ENCODE measurements at regions not wholly inside any gene's neighbourhood (a gene's known extent, or its start where the extent isn't known, plus 50 kb on each side); places are given as distances from the start of the nearest gene placed in this dataset.

DNA sequence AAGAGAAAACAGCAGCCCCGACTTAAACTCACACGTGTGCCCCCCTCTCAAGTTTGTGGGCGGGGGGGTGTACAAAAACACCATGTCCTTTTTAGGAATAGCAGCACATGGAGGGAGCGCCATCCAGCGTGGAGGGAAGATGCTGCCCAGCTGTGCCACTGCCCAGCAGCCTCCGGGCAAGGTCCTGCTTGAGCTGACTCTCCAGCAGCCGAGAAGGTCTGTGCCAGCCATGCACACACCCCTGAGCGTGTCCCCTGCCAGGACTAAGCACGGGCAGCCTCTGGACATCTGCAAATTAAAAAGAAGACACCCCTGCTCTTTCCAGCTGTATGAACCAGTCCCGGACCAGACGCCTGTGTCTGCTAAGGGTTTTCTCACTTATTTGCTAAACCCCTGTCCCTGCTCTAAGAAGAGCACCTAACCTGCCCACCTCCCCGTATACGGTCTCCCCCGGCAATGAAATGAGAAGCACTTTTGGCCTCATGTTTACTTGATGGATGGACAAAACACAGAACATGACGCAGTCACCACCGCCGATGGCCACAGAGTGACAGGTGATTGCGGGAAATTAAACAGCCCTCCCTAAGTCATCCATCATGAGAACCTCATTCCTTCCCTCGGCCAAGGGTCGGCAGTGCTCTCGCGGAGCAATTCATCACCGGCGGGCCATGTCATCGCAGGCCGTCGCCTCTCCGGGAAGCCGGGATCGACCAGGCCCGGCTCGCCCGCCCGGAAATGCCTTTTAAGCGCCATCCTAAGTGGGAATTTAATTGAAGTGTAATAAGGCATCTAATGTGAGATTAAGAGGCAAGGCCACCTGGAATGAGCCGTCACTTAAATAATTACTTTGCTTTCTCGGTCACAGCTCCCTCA, 96.9 kb downstream of the OLFM1 start:
- TF ChIP-seq CTCF (conservative IDR thresholded peaks at IDR 0.05; ENCODE audit: control insufficient read depth, insufficient read depth, low read depth, low read length) = no peak
- no peak overlapping the region for H3K4me3 ChIP-seq (ENCODE audit: control insufficient read depth, low read depth, low read length)
- no peak for DNase-seq (ENCODE audit: low read depth)

- no peak for DNase-seq (ENCODE audit: low read depth)
- TF ChIP-seq CTCF (conservative IDR thresholded peaks at IDR 0.05; ENCODE audit: control insufficient read depth, insufficient read depth, low read depth, low read length) = no peak
- no peak overlapping the region for H3K4me3 ChIP-seq (ENCODE audit: control insufficient read depth, low read depth, low read length)
These were observed 97.6 kb downstream of the OLFM1 start for GRCh38 chr9:135185060-135185459.

GRCh38 chr9:135186248-135187164, 99.0 kb downstream of the OLFM1 start:
- no peak for TF ChIP-seq CTCF (conservative IDR thresholded peaks at IDR 0.05; ENCODE audit: control insufficient read depth, insufficient read depth, low read depth, low read length)
- no peak for DNase-seq (ENCODE audit: low read depth)
- no peak overlapping the region for H3K4me3 ChIP-seq (ENCODE audit: control insufficient read depth, low read depth, low read length)

DNA sequence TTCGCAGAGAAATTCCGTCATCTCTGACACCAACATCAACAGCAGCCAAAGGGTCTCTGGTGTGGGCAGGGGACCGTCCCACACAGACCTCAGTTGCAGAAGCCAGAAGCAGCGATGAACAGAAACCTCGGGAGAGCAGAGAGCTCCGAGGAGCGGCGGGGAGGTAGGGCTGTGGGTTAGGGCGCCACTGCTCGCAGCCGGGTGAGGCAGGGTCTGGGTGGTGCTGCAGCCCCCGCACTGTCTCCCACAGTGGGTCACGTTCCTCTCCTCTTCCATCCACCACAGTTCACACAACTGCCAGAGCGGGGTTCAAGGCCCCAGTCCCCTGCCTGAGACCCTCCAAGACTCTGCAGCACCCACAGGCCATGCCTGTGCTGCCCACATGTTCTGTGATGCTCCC, 99.9 kb downstream of the OLFM1 start:
- no peak overlapping the region for H3K4me3 ChIP-seq (ENCODE audit: control insufficient read depth, low read depth, low read length)
- no peak for DNase-seq (ENCODE audit: low read depth)

DNA sequence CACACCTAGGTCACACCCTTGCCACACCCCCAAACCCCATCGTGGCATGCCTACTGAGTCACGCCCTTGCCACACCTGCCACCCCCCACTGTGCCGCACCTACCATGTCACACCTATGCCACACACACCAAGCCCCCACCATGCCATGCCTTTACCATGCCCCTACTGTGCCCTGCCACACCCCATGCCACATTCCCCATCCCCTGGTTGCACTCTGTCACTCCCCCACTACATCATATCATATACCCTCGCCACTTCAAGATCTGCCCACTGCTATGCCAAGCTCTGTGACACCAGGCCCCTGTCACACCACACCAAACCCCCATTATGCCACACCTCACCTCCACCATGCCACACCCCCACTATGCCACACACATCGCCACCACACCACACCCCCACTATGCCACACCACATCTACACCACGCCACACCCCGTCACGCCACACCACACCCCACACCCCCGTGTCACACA, 101.2 kb downstream of the OLFM1 start:
- DNase-seq (ENCODE audit: low read depth) = no peak

More for the DNA sequence above, 99.9 kb downstream of the OLFM1 start:
- no peak for TF ChIP-seq CTCF (conservative IDR thresholded peaks at IDR 0.05; ENCODE audit: control insufficient read depth, insufficient read depth, low read depth, low read length)

More for the DNA sequence above, 101.2 kb downstream of the OLFM1 start:
- no peak overlapping the region for H3K4me3 ChIP-seq (ENCODE audit: control insufficient read depth, low read depth, low read length)
- no peak for TF ChIP-seq CTCF (conservative IDR thresholded peaks at IDR 0.05; ENCODE audit: control insufficient read depth, insufficient read depth, low read depth, low read length)

Measured in fibroblast of mammary gland (primary cell).